K562 (cell line): ENCODE measurements at regions not wholly inside any gene's neighbourhood (a gene's known extent, or its start where the extent isn't known, plus 50 kb on each side); places are given as distances from the start of the nearest gene placed in this dataset.

Source experiments
- ATAC-seq: fragments of 200-7000 bp; cut with Tn5 transposase; 3 replicates; pipeline ENCODE4 v1.9.1; 2020; ENCODE audit warnings: moderate library complexity
- BruUV-seq: library from RNA; stranded (reverse); fragments of 400-500 nt; replicated peaks from 2 replicates; lab custom pipeline; 2021; lab: Mats Ljungman, UMichigan
- CTCF ChIA-PET: fragments of 300-600 bp; formaldehyde crosslinking; extraction: SDS; loops from one replicate; lab custom pipeline; 2021; ENCODE audit warnings: low intra/inter-chr PET ratio; lab: Yijun Ruan, JAX
- POLR2A ChIA-PET: fragments of 300-600, 350-650 bp; sonication (Branson Sonifier 250); formaldehyde crosslinking; extraction: SDS; loops from one replicate; lab custom pipeline; 2021; ENCODE audit warnings: antibody characterized with exemption, inconsistent platforms; lab: Yijun Ruan, JAX
- DNase-seq, 4 experiments: peaks; one replicate each; pipeline versions ENCODE4 v3.0.0 to v3.0.0-alpha.2; 2011 to 2018; ENCODE audit warnings: low spot score in 3 of 4, mixed read lengths in 3 of 4; ENCODE audit errors: extremely low read depth in 1 of 4
- FAIRE-seq: peaks from 2 replicates; lab custom pipeline; 2011; peaks lifted over from hg19 to GRCh38; lab: Jason Lieb, UNC
- H2AFZ ChIP-seq: 2 replicates; pipeline ENCODE4 v1.6.0; 2011; ENCODE audit warnings: low read depth, low read length, control low read depth, inconsistent platforms
- H3K27ac ChIP-seq: fragments of 200-600 bp; 3 replicates; pipeline ENCODE4 v1.8.0; 2011; ENCODE audit warnings: low read depth, mild to moderate bottlenecking, control low read depth, inconsistent platforms, low read length, moderate library complexity, mixed read lengths; ENCODE audit errors: extremely low read depth
- H3K27me3 ChIP-seq, 2 experiments: fragments of 300-600 bp in 1 of 2; 2 replicates in 1 of 2; 3 replicates in 1 of 2; pipeline versions ENCODE4 v1.6.0 to v1.8.0; 2011; ENCODE audit warnings: inconsistent platforms in 2 of 2, low read length in 2 of 2, mild to moderate bottlenecking in 1 of 2, mixed read lengths in 1 of 2, moderate library complexity in 1 of 2; ENCODE audit not compliant: control insufficient read depth in 2 of 2, insufficient read depth in 2 of 2
- H3K36me3 ChIP-seq: fragments of 300-600 bp; 3 replicates; pipeline ENCODE4 v1.8.0; 2011; ENCODE audit warnings: mild to moderate bottlenecking, low read length, inconsistent platforms; ENCODE audit not compliant: control insufficient read depth, insufficient read depth
- H3K4me1 ChIP-seq, 2 experiments: fragments of 200-600 bp in 1 of 2; replicated peaks in 1 of 2; 2 replicates in 1 of 2; 3 replicates in 1 of 2; pipeline versions ENCODE4 v1.5.1 to v1.8.0; 2011; ENCODE audit warnings: inconsistent platforms in 2 of 2, low read length in 2 of 2, mild to moderate bottlenecking in 1 of 2, mixed read lengths in 1 of 2, moderate library complexity in 1 of 2; ENCODE audit not compliant: control insufficient read depth in 2 of 2, insufficient read depth in 2 of 2
- H3K4me2 ChIP-seq: 2 replicates; pipeline ENCODE4 v1.6.1; 2011; ENCODE audit warnings: low read length, control low read depth, inconsistent platforms, mixed read lengths; ENCODE audit not compliant: insufficient read depth
- H3K4me3 ChIP-seq: fragments of 200-600 bp; sonication (generic), shearing (Covaris generic); 2 replicates; pipeline ENCODE4 v1.5.1; 2016; ENCODE audit warnings: control low read depth, inconsistent platforms
- H3K79me2 ChIP-seq: fragments of 200-600 bp; 3 replicates; pipeline ENCODE4 v1.8.0; 2011; ENCODE audit warnings: low read length, inconsistent platforms; ENCODE audit not compliant: control insufficient read depth, insufficient read depth
- H3K9ac ChIP-seq, 2 experiments: 2 replicates each; pipeline versions ENCODE4 v1.6.0 to v1.6.1; 2011; ENCODE audit warnings: low read depth in 2 of 2, low read length in 2 of 2, control low read depth in 1 of 2, inconsistent platforms in 1 of 2, mild to moderate bottlenecking in 1 of 2, mixed read lengths in 1 of 2; ENCODE audit not compliant: insufficient read depth in 1 of 2
- H3K9me1 ChIP-seq: one replicate; pipeline ENCODE4 v1.6.0; 2011; ENCODE audit warnings: inconsistent platforms, mild to moderate bottlenecking, low read length, moderate library complexity; ENCODE audit not compliant: control insufficient read depth, insufficient read depth
- H3K9me3 ChIP-seq: replicated peaks from 2 replicates; pipeline ENCODE4 v1.5.1; 2011; ENCODE audit warnings: low read depth, low read length, inconsistent platforms; ENCODE audit not compliant: control insufficient read depth, insufficient read depth
- H4K20me1 ChIP-seq: replicated peaks from 2 replicates; pipeline ENCODE4 v1.6.1; 2011; ENCODE audit warnings: low read length, inconsistent platforms, mixed read lengths; ENCODE audit not compliant: control insufficient read depth, insufficient read depth
- HDGF ChIP-seq: fragments of 450-650 bp; IDR thresholded peaks from 2 replicates; pipeline ENCODE4 v1.6.1; 2016
- MCM3 ChIP-seq: fragments of 450-650 bp; IDR thresholded peaks from 2 replicates; pipeline ENCODE4 v1.6.1; 2016
- MLX ChIP-seq, 2 experiments: fragments of 450-650 bp in 1 of 2; sonication (generic) in 1 of 2; formaldehyde crosslinking; conservative IDR thresholded peaks; 2 replicates each; pipeline versions ENCODE4 v1.4.0 to v1.8.1; 2020 to 2022; ENCODE audit warnings: mild to moderate bottlenecking in 1 of 2, missing genetic modification reagents in 1 of 2
- NFXL1 ChIP-seq: fragments of 450-650 bp; formaldehyde crosslinking; IDR thresholded peaks from 2 replicates; pipeline ENCODE4 v1.4.0; 2021; ENCODE audit warnings: mild to moderate bottlenecking
- ZNF586 ChIP-seq: fragments of 450-650 bp; formaldehyde crosslinking; conservative IDR thresholded peaks from 2 replicates; pipeline ENCODE4 v1.4.0; 2020; ENCODE audit warnings: mild to moderate bottlenecking, moderate library complexity
- WGBS: fragments of 100-300 bp; shearing (Covaris generic); methylation state at CpG from one replicate; pipeline ENCODE4 v1.1.6; 2016; ENCODE audit warnings: low coverage, mixed read lengths; ENCODE audit not compliant: insufficient coverage; ENCODE audit errors: missing lambda C conversion rate; 5-methylcytosine and 5-hydroxymethylcytosine counted together
- in situ Hi-C: fragments of 300-500 bp; cut with MboI; formaldehyde crosslinking; loops from 4 replicates; pipeline ENCODE4 v1.15.0; 2018; ENCODE audit warnings: inconsistent platforms, mixed read lengths
- intact Hi-C: fragments of 100-400 bp; cut with micrococcal nuclease; formaldehyde crosslinking; loops from 2 replicates; pipeline ENCODE4 v1.14.2; 2022

DNA sequence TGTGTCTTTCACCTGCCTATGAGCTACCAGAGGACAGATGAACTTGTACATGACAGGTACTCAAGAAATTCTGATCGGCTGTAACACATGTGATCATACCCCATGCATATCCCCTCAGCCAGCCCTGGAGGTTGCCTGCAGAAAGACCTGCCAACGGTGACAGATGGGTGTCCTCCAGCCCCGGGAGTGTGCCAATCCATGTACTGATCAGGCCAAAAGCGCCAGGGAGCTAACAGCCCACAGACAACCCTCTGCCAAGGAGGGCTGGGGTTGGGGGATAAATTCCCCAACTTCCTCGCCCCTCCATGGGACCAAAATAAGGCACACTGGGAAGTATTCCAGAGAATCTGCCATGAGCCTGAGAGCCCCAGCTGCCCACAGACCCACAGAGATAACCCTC is 189.4 kb downstream of the CCT6B start (continued):
- no peak for TF ChIP-seq MLX (CRISPR knock-in tag; conservative IDR thresholded peaks at IDR 0.05)
- no peak for TF ChIP-seq ZNF586

DNA sequence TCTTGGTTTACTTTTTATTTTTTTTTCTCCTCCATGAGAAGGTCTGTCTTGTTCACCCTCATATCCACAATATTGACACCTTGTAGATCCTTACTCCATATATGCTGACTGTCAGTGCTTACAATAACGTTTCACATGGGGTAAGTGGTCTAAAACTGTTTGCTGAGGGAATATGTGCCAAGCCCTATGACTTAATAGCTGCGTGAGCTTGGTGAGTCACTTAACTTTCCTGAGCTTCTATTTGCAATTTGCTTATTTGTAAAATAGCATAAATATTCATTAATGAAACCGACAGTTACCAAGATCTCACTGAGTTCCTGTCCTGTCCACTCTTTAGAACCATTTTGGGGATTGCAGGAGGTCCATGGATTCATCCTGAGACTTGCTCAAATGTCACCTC is 190.7 kb downstream of the CCT6B start:
- no peak overlapping the region for H3K4me3 ChIP-seq
- CTCF ChIA-PET, result no interaction called here
- H3K27me3 ChIP-seq, result peaks cover 10 to 19% of the 10 kb centered on the region in 2 experiments
- intact Hi-C loops (no loop called here), in situ Hi-C loops (no loop called here)
- DNase-seq (no peak), ATAC-seq (no peak), FAIRE-seq (no peak)
- TF ChIP-seq HDGF (no peak), MCM3 (no peak), NFXL1 (CRISPR knock-in tag) (no peak)
- H3K4me2 ChIP-seq, result no peak overlapping the region
- no peak overlapping the region for H3K9ac ChIP-seq
- no peaks in the 10 kb centered on the region for H3K4me1 ChIP-seq
- no peaks in the 10 kb centered on the region for H3K9me1 ChIP-seq
- 0 out of 2 replicates have a peak, but pooled peaks cover 10% of the 10 kb centered on the region for H4K20me1 ChIP-seq
- H3K27ac ChIP-seq, result no peak overlapping the region
- POLR2A ChIA-PET, result interaction anchor here (0.9 kb wide), 1 partner anchor 41 kb away, joined by 3 read pairs; no protein-coding TSS in a partner anchor
- no peaks in the 10 kb centered on the region for H3K36me3 ChIP-seq
- WGBS, result 0% methylated on average over 3 of the region's 3 CpGs
- H3K9me3 ChIP-seq, result no peaks in the 10 kb centered on the region
- H2AFZ ChIP-seq, result no peak overlapping the region
- H3K79me2 ChIP-seq, result no peaks in the 10 kb centered on the region
- BruUV-seq, result no TSS peak
